ENCODE measurements at regions not wholly inside any gene's neighbourhood (a gene's known extent, or its start where the extent isn't known, plus 50 kb on each side); places are given as distances from the start of the nearest gene placed in this dataset.

GRCh38 chr2:176745543-176746200 lies 466.9 kb upstream of the HNRNPA3 start:
- no peak for DNase-seq

DNA sequence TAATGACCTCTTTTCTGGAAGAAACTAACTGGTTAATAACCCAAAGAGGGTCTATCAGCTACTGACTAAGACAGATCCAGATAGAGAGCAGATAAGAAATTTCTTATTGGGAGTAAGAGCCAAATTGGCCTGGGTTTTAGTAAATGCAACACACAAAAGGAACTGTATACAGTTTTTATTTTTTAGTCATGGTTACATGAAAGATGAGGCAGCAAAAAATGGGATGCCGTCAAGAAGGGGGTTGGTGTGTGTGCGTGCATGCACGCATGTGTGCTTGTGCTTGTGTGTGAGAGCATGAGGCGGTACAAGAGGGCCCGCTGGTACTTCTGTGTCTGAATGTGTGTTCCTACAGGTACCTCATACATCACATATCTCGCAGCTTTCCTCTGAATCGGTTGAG lies 466.2 kb upstream of the HNRNPA3 start:
- DNase-seq: no peak

GRCh38 chr2:176747506-176747905 lies 465.1 kb upstream of the HNRNPA3 start:
- no peak for DNase-seq

DNA sequence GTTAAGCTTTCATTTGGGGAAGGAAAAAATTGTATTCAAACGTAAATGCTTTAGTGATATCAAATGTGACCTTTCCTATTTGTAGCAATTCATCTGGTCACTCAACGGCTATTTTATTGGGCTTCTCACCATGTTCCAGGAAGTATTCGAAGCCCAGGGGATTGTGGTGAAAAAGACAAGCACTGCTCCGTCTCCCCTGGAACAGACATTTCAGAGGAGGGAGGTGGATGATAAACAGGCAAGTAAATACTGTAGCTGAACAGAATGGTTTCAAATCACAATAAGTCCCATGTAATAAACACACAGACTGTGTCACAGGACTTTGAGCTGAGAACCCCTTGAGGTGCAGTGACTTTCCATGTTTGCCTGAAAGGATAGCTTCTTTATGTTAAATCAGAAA lies 464.7 kb upstream of the HNRNPA3 start:
- no peak for DNase-seq

DNA sequence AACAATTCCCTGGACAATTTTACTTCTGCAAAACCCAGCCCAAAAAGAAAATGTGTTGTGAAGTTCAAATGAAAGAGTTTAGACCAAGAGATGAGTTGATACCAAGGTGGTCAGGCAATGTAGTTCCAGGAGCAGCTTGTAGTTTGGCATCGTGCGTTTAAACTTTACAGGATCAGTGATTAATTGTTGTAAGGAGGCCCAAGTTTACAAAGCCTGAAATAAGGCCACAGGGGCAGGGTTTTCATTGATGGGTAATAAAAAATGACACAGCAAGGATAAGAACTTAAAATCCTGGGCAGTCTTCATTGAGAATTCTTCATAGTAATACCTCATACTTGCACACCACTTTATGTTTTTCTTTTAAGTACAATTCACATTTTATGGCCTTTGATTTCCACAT lies 463.9 kb upstream of the HNRNPA3 start:
- no peak for DNase-seq

DNA sequence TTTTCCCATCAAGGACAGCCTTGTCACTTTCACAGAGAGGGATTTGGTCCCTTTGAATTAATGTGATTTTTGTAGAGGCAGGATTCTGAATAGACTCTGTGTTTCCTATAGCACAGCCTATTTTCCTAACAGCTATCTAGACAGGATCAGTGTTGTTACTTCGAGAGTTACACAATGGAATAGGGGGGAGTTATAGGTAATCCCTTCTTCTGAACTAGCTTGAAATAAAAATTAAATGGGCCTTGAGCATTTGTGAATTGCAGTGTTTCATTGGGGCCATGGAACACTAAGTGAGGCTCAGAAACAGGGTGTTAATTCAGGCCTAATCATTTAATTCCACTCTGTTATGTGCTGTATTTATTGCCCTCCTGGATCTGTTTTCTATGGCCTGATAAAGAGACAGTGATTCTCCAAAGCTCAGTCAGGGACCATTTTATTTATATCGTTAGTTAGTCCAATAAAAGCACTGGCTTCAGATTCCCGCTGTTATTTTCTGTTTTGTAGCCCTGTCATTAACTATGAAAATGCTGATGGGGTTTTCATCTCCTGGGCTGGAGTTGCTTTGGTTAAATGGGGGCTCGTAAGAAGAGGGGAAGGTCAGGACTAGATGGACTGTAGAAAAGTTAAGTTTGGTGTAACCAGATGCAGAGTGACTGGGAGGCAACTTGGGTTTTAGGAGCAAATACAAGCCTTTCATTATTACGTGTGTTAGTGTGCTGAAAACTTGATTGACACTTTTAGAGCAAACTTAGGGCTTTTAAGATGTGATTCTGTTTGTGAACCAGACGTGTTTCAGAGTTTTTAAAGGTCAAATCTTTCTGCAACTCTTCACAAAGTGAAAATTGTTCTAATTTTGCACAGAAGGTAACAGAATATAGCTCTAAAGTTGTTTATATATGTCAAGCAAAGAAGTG lies 461.0 kb upstream of the HNRNPA3 start:
- no peak for DNase-seq

DNA sequence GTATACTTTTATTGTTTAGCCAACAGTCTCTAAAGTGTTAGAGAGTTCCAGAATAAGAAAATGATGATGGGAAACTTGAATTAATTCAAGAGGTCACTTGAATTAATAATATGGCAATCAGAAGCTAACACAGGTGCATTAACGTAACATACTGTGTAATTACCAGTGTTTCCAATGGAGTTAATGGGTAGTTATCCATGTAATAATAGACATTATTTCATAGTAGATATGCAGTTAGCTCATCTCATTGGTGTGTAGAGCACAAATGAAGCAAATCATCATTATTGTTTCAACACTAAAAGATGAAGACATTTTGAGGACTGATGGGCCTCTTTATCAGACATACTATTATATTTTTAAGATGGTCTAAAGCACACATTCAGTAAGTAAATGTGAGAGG lies 460.3 kb upstream of the HNRNPA3 start:
- no peak for DNase-seq

DNA sequence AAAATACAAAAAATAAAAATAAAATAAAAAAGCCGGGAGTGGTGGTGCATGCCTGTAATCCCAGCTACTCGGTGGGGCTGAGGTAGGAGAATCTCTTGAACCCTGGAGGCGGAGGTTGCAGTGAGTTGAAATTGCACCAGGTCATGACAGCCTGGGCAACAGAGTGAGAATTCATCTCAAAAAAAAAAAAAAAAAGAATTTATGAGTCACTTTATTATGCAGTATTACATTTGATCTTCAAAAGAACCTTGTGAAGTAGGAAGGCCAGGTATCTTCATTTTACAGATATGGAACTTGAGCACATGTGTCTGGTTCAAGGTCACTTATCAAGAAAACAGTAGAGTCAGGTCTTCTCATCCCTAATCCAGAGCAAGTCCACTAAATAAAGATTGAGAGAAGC lies 459.4 kb upstream of the HNRNPA3 start:
- DNase-seq: no peak

DNA sequence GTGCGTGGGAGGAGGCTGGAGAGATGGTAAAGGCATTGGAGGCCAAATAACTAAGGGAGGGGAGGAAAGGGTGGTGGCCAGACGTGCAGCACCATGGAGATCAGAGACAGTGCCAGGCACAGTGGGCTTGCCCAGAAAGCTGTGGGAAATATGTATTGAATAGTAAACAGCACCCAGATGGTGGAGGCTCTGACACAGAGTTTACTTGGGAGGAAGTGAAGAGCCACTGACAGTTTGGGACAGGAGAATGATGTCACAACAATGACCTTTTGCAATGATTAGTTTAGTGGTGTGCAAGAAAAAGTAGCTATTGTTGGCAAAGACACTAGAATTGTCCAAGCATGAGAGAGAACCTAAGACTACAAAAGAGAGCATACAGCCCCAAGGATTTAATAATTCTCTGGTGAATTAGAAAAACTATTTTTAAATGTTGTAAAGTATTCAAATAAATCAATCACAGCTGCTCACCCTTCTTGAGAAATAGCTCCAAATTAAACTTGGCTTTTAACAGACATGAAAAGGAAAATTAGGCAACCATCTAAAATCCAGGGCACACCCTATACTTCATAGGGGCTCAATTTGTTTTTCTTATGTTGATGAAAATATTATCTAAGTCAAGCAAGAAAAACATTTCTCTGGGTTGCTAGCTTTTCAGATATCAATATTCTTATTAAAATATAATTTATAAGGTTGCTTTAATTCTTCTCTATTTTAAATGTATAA lies 458.7 kb upstream of the HNRNPA3 start:
- no peak for DNase-seq

DNA sequence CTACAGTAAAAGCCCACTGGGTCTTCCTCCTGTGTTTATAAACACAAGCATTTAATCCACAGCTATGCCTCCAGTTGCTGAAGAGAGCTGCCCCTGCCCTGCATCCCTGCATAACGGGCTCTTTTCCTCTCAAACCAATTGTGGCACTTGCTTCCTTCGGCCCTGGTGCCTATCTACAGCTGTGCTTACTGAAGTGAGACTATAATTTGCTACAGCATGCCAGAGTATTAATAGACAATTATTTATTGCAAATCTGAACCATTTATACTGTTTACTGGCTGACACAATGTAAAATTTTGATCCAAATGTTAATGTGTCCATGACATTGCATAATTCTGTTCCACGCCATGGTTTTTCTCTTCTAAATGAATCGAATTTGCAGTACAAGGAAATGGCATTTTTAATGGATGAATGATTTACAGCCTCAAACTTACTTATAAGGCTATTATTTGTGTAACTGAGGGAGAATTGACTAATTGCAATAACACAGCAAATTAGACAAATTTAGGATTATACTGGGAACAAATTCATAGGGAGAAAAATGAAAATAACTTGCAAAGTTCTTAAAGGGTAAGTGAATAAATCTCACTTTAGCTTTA lies 457.0 kb upstream of the HNRNPA3 start:
- no peak for DNase-seq

- DNase-seq: no peak
These were observed 454.2 kb upstream of the HNRNPA3 start for GRCh38 chr2:176758426-176758825.

DNA sequence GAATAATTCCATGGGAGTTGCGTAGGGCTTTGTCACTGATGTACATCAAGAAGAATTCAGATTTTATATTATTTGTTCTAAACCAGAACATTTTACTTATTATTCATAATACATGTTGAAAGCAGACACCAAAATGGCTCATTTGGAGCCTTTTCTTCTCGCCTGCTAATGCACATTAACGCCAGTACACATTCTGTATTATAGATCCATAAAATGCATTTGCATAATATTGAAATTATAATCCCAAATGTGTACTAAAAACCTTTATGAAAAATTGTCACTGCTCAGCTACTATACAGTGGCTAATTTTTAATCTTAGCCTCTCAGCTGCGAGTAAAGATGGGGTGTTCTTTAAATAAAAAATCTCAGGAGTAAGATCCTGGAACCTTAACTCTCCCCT lies 452.2 kb upstream of the HNRNPA3 start:
- no peak for DNase-seq

DNA sequence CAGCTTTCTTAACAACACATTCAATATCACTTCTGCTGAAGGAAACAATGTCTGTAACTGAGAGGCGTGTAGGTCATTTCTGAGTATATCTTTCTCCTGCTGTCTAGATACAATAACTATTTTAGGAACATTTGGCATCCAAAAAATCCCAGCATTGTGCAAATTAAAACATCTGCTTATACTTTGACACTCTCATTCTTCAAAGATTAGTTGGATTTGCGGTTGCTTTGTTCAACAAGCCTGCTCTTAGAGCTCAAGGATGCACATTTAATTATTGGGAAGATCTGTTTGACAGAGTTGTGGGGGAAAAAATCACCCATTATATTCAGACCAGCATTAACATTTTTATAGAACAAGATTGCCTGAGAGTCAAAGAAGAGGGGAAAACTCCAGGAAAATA lies 449.5 kb upstream of the HNRNPA3 start:
- no peak for DNase-seq

GRCh38 chr2:176763851-176764404 lies 448.7 kb upstream of the HNRNPA3 start:
- DNase-seq: no peak

GRCh38 chr2:176764921-176765320 lies 447.7 kb upstream of the HNRNPA3 start:
- DNase-seq: no peak

GRCh38 chr2:176766005-176766404 lies 446.6 kb upstream of the HNRNPA3 start:
- DNase-seq: no peak

DNA sequence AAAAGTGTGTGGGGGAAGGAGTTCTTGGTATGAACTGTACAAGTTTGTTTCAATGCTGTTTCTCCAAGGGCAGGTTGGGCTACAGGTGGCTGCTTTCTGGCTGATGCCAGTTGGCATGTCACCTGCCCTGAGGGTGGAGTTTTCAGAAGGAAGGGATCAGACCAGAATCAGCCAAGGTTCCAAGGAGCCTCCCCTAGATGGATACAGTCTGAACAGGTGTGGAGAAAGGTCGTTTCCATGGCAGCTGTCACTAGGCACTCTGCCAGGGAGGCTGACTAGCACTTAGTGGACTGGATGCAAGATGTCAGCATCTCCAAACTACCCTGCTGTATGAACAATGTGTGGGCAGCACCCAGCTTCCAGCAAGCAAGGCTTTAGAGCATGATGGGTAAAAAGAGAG lies 444.4 kb upstream of the HNRNPA3 start:
- no peak for DNase-seq

GRCh38 chr2:176769021-176769420 lies 443.6 kb upstream of the HNRNPA3 start:
- no peak for DNase-seq

- DNase-seq: no peak
These were observed 442.9 kb upstream of the HNRNPA3 start for GRCh38 chr2:176769499-176770370.

DNA sequence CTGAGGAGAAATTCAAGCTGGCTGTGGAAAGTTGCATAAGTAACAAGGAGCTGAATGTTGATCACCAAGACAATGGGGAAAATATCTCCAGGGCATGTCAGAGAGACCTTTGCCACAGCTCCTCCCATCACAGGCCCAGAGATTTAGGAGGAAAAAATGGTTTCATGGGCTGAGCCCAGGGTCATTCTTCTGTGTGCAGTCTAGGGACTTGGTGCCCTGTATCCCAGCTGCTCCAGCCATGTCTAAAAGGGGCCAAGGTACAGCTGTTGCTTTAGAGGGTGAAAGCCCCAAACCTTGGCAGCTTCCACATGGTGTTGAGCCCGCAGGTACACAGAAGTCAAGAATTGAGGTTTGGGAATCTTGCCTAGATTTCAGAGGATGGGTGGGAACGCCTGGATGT lies 439.8 kb upstream of the HNRNPA3 start:
- DNase-seq: no peak

GRCh38 chr2:176774766-176775451 lies 437.7 kb upstream of the HNRNPA3 start:
- DNase-seq: no peak

Data from CD4-positive, alpha-beta T cell treated with Interleukin-17A for 4 hours (primary cell).